ENCODE measurements at regions not wholly inside any gene's neighbourhood (a gene's known extent, or its start where the extent isn't known, plus 50 kb on each side); places are given as distances from the start of the nearest gene placed in this dataset.

- TF ChIP-seq, protein P1, sequence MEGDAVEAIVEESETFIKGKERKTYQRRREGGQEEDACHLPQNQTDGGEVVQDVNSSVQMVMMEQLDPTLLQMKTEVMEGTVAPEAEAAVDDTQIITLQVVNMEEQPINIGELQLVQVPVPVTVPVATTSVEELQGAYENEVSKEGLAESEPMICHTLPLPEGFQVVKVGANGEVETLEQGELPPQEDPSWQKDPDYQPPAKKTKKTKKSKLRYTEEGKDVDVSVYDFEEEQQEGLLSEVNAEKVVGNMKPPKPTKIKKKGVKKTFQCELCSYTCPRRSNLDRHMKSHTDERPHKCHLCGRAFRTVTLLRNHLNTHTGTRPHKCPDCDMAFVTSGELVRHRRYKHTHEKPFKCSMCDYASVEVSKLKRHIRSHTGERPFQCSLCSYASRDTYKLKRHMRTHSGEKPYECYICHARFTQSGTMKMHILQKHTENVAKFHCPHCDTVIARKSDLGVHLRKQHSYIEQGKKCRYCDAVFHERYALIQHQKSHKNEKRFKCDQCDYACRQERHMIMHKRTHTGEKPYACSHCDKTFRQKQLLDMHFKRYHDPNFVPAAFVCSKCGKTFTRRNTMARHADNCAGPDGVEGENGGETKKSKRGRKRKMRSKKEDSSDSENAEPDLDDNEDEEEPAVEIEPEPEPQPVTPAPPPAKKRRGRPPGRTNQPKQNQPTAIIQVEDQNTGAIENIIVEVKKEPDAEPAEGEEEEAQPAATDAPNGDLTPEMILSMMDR (IDR thresholded peaks at IDR 0.05) = no peak
Measured at GRCh38 chr6:112401083-112401482, 54.0 kb downstream of the RFPL4B start.

DNA sequence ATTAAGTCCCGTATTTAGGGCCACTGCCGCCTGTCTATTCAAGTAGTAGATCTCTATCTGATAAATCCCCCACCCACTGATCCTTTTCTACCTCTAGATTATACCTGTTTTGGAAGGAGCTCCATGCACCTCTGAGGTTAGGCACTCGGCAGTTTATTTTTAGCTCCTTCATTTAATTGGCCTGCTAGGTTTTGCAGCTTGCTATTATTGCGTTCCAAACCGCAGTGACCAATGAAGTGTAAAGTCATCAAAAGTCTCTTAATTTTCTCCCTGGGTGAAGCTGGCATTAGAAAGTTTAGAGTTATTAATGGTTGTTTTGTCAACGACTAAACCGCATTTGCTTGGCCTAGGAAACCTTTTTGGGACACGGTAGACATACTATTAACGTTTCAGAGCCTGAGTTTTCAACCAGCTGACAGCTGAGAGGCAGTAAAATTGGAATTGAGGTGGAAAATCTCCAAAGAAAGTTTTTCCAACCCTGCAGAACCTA, 60.0 kb downstream of the RFPL4B start:
- TF ChIP-seq, protein P1 (IDR thresholded peaks at IDR 0.05) = no peak

DNA sequence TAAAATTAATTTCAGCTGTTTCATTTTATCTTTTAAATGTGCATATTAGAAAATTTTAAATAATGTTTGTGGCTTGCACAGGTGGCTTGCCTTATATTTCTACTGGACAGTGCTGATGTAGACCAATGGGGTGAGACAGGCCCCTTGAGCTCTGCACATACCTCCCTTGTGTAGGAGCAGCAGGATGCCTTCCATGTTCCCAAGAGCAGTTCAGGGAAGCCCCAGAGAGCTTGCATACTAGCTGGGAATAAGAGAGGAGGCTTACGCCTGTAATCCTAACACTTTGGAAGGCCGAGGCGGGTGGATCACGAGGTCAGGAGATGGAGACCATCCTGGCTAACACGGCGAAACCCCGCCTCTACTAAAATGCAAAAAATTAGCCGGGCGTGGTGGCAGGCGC, 61.4 kb downstream of the RFPL4B start:
- TF ChIP-seq, protein P1 (IDR thresholded peaks at IDR 0.05) = no peak

- TF ChIP-seq, protein P1 (IDR thresholded peaks at IDR 0.05) = no peak
Measured at GRCh38 chr6:112409311-112409710, 62.2 kb downstream of the RFPL4B start.

- TF ChIP-seq, protein P1 (IDR thresholded peaks at IDR 0.05) = no peak
Measured at GRCh38 chr6:112413780-112414179, 66.7 kb downstream of the RFPL4B start.

GRCh38 chr6:112415366-112415765, 68.2 kb downstream of the RFPL4B start:
- TF ChIP-seq, protein P1 (IDR thresholded peaks at IDR 0.05) = no peak

GRCh38 chr6:112416866-112417265, 69.7 kb downstream of the RFPL4B start:
- TF ChIP-seq, protein P1 (IDR thresholded peaks at IDR 0.05) = no peak

DNA sequence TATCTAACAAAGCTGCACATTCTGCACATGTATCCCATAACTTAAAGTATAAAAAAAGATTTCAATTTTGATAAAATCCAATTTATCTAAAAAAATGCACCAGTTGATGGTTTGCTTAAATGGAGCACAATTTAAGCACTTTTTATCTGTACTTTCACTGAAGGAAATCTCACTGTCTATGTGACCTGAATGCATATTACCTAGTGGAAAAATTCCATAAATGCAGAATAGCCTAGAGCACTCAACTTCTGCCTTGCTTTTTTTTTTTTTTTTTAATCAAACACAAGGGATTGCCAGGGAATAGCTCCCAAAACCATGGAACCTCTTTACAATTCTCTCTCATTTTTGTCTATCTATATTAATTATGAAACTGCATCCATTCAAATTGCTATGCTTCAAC, 80.4 kb downstream of the RFPL4B start:
- TF ChIP-seq, protein P1 (IDR thresholded peaks at IDR 0.05) = no peak
